ENCODE measurements at regions not wholly inside any gene's neighbourhood (a gene's known extent, or its start where the extent isn't known, plus 50 kb on each side); places are given as distances from the start of the nearest gene placed in this dataset.

GRCh38 chr21:20613654-20614053, 384.6 kb upstream of the NCAM2 start:
- DNase-seq, result no peak

GRCh38 chr21:20617130-20617529, 381.1 kb upstream of the NCAM2 start:
- DNase-seq, result no peak

GRCh38 chr21:20618878-20619277, 379.3 kb upstream of the NCAM2 start:
- no peak for DNase-seq

GRCh38 chr21:20627594-20627993, 370.6 kb upstream of the NCAM2 start:
- DNase-seq, result no peak

GRCh38 chr21:20631633-20632032, 366.6 kb upstream of the NCAM2 start:
- no peak for DNase-seq

- DNase-seq, result no peak
These were observed 359.2 kb upstream of the NCAM2 start for GRCh38 chr21:20639026-20639425.

- DNase-seq, result no peak
These were observed 357.0 kb upstream of the NCAM2 start for GRCh38 chr21:20641241-20641640.

GRCh38 chr21:20642681-20643080, 355.5 kb upstream of the NCAM2 start:
- no peak for DNase-seq

- no peak for DNase-seq
These were observed 353.7 kb upstream of the NCAM2 start for GRCh38 chr21:20644552-20644951.

GRCh38 chr21:20645344-20645743, 352.9 kb upstream of the NCAM2 start:
- DNase-seq, result no peak

GRCh38 chr21:20646431-20647165, 351.6 kb upstream of the NCAM2 start:
- DNase-seq, result no peak

GRCh38 chr21:20647607-20648006, 350.6 kb upstream of the NCAM2 start:
- no peak for DNase-seq

GRCh38 chr21:20649231-20649630, 349.0 kb upstream of the NCAM2 start:
- DNase-seq, result no peak

- DNase-seq, result no peak
These were observed 345.4 kb upstream of the NCAM2 start for GRCh38 chr21:20652846-20653245.

- DNase-seq, result no peak
These were observed 337.0 kb upstream of the NCAM2 start for GRCh38 chr21:20661246-20661645.

GRCh38 chr21:20661745-20662422, 336.3 kb upstream of the NCAM2 start:
- no peak for DNase-seq

- no peak for DNase-seq
These were observed 335.7 kb upstream of the NCAM2 start for GRCh38 chr21:20662514-20662913.

- DNase-seq, result no peak
These were observed 330.3 kb upstream of the NCAM2 start for GRCh38 chr21:20667931-20668330.

GRCh38 chr21:20685475-20685874, 312.7 kb upstream of the NCAM2 start:
- DNase-seq, result no peak

- no peak for DNase-seq
These were observed 299.6 kb upstream of the NCAM2 start for GRCh38 chr21:20698585-20698984.

GRCh38 chr21:20701235-20701634, 297.0 kb upstream of the NCAM2 start:
- no peak for DNase-seq

GRCh38 chr21:20703112-20703767, 295.0 kb upstream of the NCAM2 start:
- no peak for DNase-seq

GRCh38 chr21:20720623-20721022, 277.6 kb upstream of the NCAM2 start:
- DNase-seq, result no peak

- DNase-seq, result no peak
These were observed 277.1 kb upstream of the NCAM2 start for GRCh38 chr21:20721151-20721550.
